Activated CD4-positive, alpha-beta memory T cell treated with anti-CD3 and anti-CD28 coated beads, Interleukin-2, amount 10 ng/mL, durations not matched to agents 7 days and 5 days (primary cell): ENCODE measurements at regions not wholly inside any gene's neighbourhood (a gene's known extent, or its start where the extent isn't known, plus 50 kb on each side); places are given as distances from the start of the nearest gene placed in this dataset.
A peak's percentile ranks its signal among the peaks of the same experiment; 100 is the strongest.

Source experiments
- CTCF ChIA-PET: fragments of 350-600 bp; sonication (Branson Sonifier 250); formaldehyde crosslinking; loops from one replicate; lab custom pipeline; 2021; ENCODE audit warnings: antibody characterized with exemption, inconsistent platforms; lab: Charles Lee
- POLR2A ChIA-PET: fragments of 350-600 bp; sonication (Branson Sonifier 250); formaldehyde crosslinking; loops from one replicate; lab custom pipeline; 2021; ENCODE audit warnings: antibody characterized with exemption; lab: Charles Lee
- DNase-seq: peaks from one replicate; pipeline ENCODE4 v3.0.0-alpha.2; 2020
- H3K27ac Mint-ChIP-seq: one replicate; pipeline ENCODE4 v1.8.0; 2021; ENCODE audit warnings: mild to moderate bottlenecking, mixed read lengths
- H3K27me3 Mint-ChIP-seq: one replicate; pipeline ENCODE4 v1.8.0; 2021; ENCODE audit warnings: mixed read lengths
- H3K36me3 Mint-ChIP-seq: one replicate; pipeline ENCODE4 v1.8.0; 2021; ENCODE audit warnings: low read depth, mixed read lengths
- H3K4me1 Mint-ChIP-seq: one replicate; pipeline ENCODE4 v1.8.0; 2021; ENCODE audit warnings: mixed read lengths
- H3K4me3 Mint-ChIP-seq: one replicate; pipeline ENCODE4 v1.8.0; 2021; ENCODE audit warnings: mild to moderate bottlenecking, mixed read lengths
- H3K9me3 Mint-ChIP-seq: one replicate; pipeline ENCODE4 v1.8.0; 2021; ENCODE audit warnings: mixed read lengths

- Mint-ChIP-seq H3K4me1 (peaks cover 12% of the 10 kb centered on the region), H3K9me3 (no peaks in the 10 kb centered on the region), H3K4me3 (no peak overlapping the region), H3K27ac (no peak overlapping the region), H3K36me3 (no peaks in the 10 kb centered on the region), H3K27me3 (peaks cover 38% of the 10 kb centered on the region)
- POLR2A ChIA-PET = interaction anchor here (0.6 kb wide), 1 partner anchor 37 kb away, joined by 3 read pairs; no protein-coding TSS in a partner anchor
- CTCF ChIA-PET = no interaction called here
- no peak for DNase-seq
These were observed 161.7 kb downstream of the ANXA2 start for GRCh38 chr15:60235951-60236710.

GRCh38 chr15:60237446-60237845 lies 160.3 kb downstream of the ANXA2 start:
- H3K36me3 Mint-ChIP-seq = no peaks in the 10 kb centered on the region
- peaks cover 12% of the 10 kb centered on the region for H3K4me1 Mint-ChIP-seq
- ChIA-PET CTCF (interaction anchor here (1.2 kb wide), 1 partner anchor 27 kb away, joined by 3 read pairs; no protein-coding TSS in a partner anchor), POLR2A (no interaction called here)
- H3K4me3 Mint-ChIP-seq = no peak overlapping the region
- H3K9me3 Mint-ChIP-seq = no peaks in the 10 kb centered on the region
- peaks cover 41% of the 10 kb centered on the region for H3K27me3 Mint-ChIP-seq
- no peak overlapping the region for H3K27ac Mint-ChIP-seq
- DNase-seq = no peak

GRCh38 chr15:60243769-60244168 lies 154.0 kb downstream of the ANXA2 start:
- ChIA-PET POLR2A (no interaction called here), CTCF (no interaction called here)
- Mint-ChIP-seq H3K36me3 (no peaks in the 10 kb centered on the region), H3K27ac (no peak overlapping the region), H3K4me3 (no peak overlapping the region), H3K27me3 (peaks cover 60% of the 10 kb centered on the region), H3K4me1 (no peaks in the 10 kb centered on the region), H3K9me3 (no peaks in the 10 kb centered on the region)
- DNase-seq = no peak

GRCh38 chr15:60244813-60245212 lies 153.0 kb downstream of the ANXA2 start:
- Mint-ChIP-seq H3K27me3 (peaks cover 53% of the 10 kb centered on the region), H3K36me3 (no peaks in the 10 kb centered on the region), H3K4me3 (no peak overlapping the region), H3K27ac (no peak overlapping the region), H3K4me1 (no peaks in the 10 kb centered on the region), H3K9me3 (no peaks in the 10 kb centered on the region)
- POLR2A ChIA-PET = no interaction called here
- DNase-seq = no peak
- CTCF ChIA-PET = no interaction called here

GRCh38 chr15:60250316-60250715 lies 147.5 kb downstream of the ANXA2 start:
- DNase-seq = no peak
- H3K4me1 Mint-ChIP-seq = peaks cover 7% of the 10 kb centered on the region
- ChIA-PET POLR2A (no interaction called here), CTCF (no interaction called here)
- peaks cover 52% of the 10 kb centered on the region for H3K27me3 Mint-ChIP-seq
- H3K4me3 Mint-ChIP-seq = no peak overlapping the region
- H3K36me3 Mint-ChIP-seq = no peaks in the 10 kb centered on the region
- no peaks in the 10 kb centered on the region for H3K9me3 Mint-ChIP-seq
- no peak overlapping the region for H3K27ac Mint-ChIP-seq

- DNase-seq = no peak
- Mint-ChIP-seq H3K36me3 (no peaks in the 10 kb centered on the region), H3K9me3 (no peaks in the 10 kb centered on the region), H3K4me3 (no peak overlapping the region), H3K27me3 (peaks cover 45% of the 10 kb centered on the region), H3K4me1 (peaks cover 14% of the 10 kb centered on the region), H3K27ac (no peak overlapping the region)
- POLR2A ChIA-PET = no interaction called here
- CTCF ChIA-PET = no interaction called here
These were observed 146.3 kb downstream of the ANXA2 start for GRCh38 chr15:60251300-60252070.

GRCh38 chr15:60254416-60254815 lies 143.4 kb downstream of the ANXA2 start:
- no peak for DNase-seq
- POLR2A ChIA-PET = no interaction called here
- Mint-ChIP-seq H3K27ac (no peak overlapping the region), H3K9me3 (no peaks in the 10 kb centered on the region), H3K36me3 (no peaks in the 10 kb centered on the region), H3K27me3 (peaks cover 59% of the 10 kb centered on the region), H3K4me1 (peaks cover 14% of the 10 kb centered on the region), H3K4me3 (no peak overlapping the region)
- CTCF ChIA-PET = no interaction called here

- H3K4me1 Mint-ChIP-seq = peaks cover 14% of the 10 kb centered on the region
- POLR2A ChIA-PET = no interaction called here
- no peak overlapping the region for H3K4me3 Mint-ChIP-seq
- H3K27me3 Mint-ChIP-seq = peaks cover 68% of the 10 kb centered on the region
- CTCF ChIA-PET = no interaction called here
- peak; percentile 37 for DNase-seq
- no peaks in the 10 kb centered on the region for H3K36me3 Mint-ChIP-seq
- no peaks in the 10 kb centered on the region for H3K9me3 Mint-ChIP-seq
- no peak overlapping the region for H3K27ac Mint-ChIP-seq
These were observed 142.4 kb downstream of the ANXA2 start for GRCh38 chr15:60255390-60255789.

- H3K4me1 Mint-ChIP-seq = peaks cover 14% of the 10 kb centered on the region
- H3K9me3 Mint-ChIP-seq = no peaks in the 10 kb centered on the region
- ChIA-PET CTCF (interaction anchor here (0.8 kb wide), 1 partner anchor 69 kb away, joined by 3 read pairs; no protein-coding TSS in a partner anchor), POLR2A (no interaction called here)
- peaks cover 54% of the 10 kb centered on the region for H3K27me3 Mint-ChIP-seq
- no peak overlapping the region for H3K4me3 Mint-ChIP-seq
- DNase-seq = no peak
- no peak overlapping the region for H3K27ac Mint-ChIP-seq
- no peaks in the 10 kb centered on the region for H3K36me3 Mint-ChIP-seq
These were observed 140.1 kb downstream of the ANXA2 start for GRCh38 chr15:60257591-60258159.

GRCh38 chr15:60259469-60259868 lies 138.3 kb downstream of the ANXA2 start:
- H3K27ac Mint-ChIP-seq = no peak overlapping the region
- peaks cover 14% of the 10 kb centered on the region for H3K4me1 Mint-ChIP-seq
- POLR2A ChIA-PET = no interaction called here
- CTCF ChIA-PET = no interaction called here
- no peaks in the 10 kb centered on the region for H3K9me3 Mint-ChIP-seq
- peaks cover 39% of the 10 kb centered on the region for H3K27me3 Mint-ChIP-seq
- no peak for DNase-seq
- H3K36me3 Mint-ChIP-seq = no peaks in the 10 kb centered on the region
- no peak overlapping the region for H3K4me3 Mint-ChIP-seq

- DNase-seq = no peak
- H3K27me3 Mint-ChIP-seq = peaks cover 48% of the 10 kb centered on the region
- H3K9me3 Mint-ChIP-seq = no peaks in the 10 kb centered on the region
- ChIA-PET CTCF (interaction anchor here (0.8 kb wide), 1 partner anchor 26 kb away, joined by 3 read pairs; no protein-coding TSS in a partner anchor), POLR2A (no interaction called here)
- H3K4me3 Mint-ChIP-seq = no peak overlapping the region
- no peaks in the 10 kb centered on the region for H3K36me3 Mint-ChIP-seq
- H3K27ac Mint-ChIP-seq = no peak overlapping the region
- H3K4me1 Mint-ChIP-seq = peaks cover 2% of the 10 kb centered on the region
These were observed 133.7 kb downstream of the ANXA2 start for GRCh38 chr15:60264088-60264487.

GRCh38 chr15:60264566-60264965 lies 133.2 kb downstream of the ANXA2 start:
- Mint-ChIP-seq H3K27ac (no peak overlapping the region), H3K9me3 (no peaks in the 10 kb centered on the region), H3K27me3 (peaks cover 48% of the 10 kb centered on the region), H3K4me3 (no peak overlapping the region), H3K36me3 (no peaks in the 10 kb centered on the region), H3K4me1 (peaks cover 2% of the 10 kb centered on the region)
- ChIA-PET POLR2A (no interaction called here), CTCF (interaction anchor here (0.8 kb wide), 1 partner anchor 26 kb away, joined by 3 read pairs; no protein-coding TSS in a partner anchor)
- no peak for DNase-seq

- H3K27me3 Mint-ChIP-seq = peaks cover 45% of the 10 kb centered on the region
- DNase-seq = no peak
- CTCF ChIA-PET = no interaction called here
- H3K36me3 Mint-ChIP-seq = no peaks in the 10 kb centered on the region
- no peak overlapping the region for H3K27ac Mint-ChIP-seq
- POLR2A ChIA-PET = no interaction called here
- H3K4me1 Mint-ChIP-seq = peaks cover 2% of the 10 kb centered on the region
- no peaks in the 10 kb centered on the region for H3K9me3 Mint-ChIP-seq
- no peak overlapping the region for H3K4me3 Mint-ChIP-seq
These were observed 132.7 kb downstream of the ANXA2 start for GRCh38 chr15:60265057-60265456.
